Mesothelial cell of epicardium (in vitro differentiated cells): ENCODE measurements at regions not wholly inside any gene's neighbourhood (a gene's known extent, or its start where the extent isn't known, plus 50 kb on each side); places are given as distances from the start of the nearest gene placed in this dataset.

Experiments
- DNase-seq, 2 experiments: peaks; one replicate each; pipeline ENCODE4 v3.0.0; 2021; ENCODE audit warnings: low spot score in 2 of 2; ENCODE audit not compliant: unreplicated experiment in 2 of 2
- H3K27ac Mint-ChIP-seq: 2 replicates; pipeline ENCODE4 v1.8.0; 2021; ENCODE audit warnings: mixed read lengths
- H3K27me3 Mint-ChIP-seq: 2 replicates; pipeline ENCODE4 v1.8.0; 2021; ENCODE audit warnings: low read depth, mixed read lengths
- H3K36me3 Mint-ChIP-seq: 2 replicates; pipeline ENCODE4 v1.8.0; 2021; ENCODE audit warnings: mixed read lengths
- H3K4me1 Mint-ChIP-seq: 2 replicates; pipeline ENCODE4 v1.8.0; 2021; ENCODE audit warnings: mixed read lengths
- H3K4me3 Mint-ChIP-seq: 2 replicates; pipeline ENCODE4 v1.8.0; 2021; ENCODE audit warnings: mild to moderate bottlenecking, moderate library complexity, mixed read lengths
- H3K9me3 Mint-ChIP-seq: 2 replicates; pipeline ENCODE4 v1.8.0; 2021; ENCODE audit warnings: mixed read lengths
- CTCF ChIP-seq: fragments of 200-600 bp; sonication (generic); IDR thresholded peaks from one replicate; pipeline ENCODE4 v1.5.0; 2021; ENCODE audit warnings: antibody characterized with exemption; ENCODE audit not compliant: unreplicated experiment

- no peaks in the 10 kb centered on the region for H3K27me3 Mint-ChIP-seq
- no peaks in the 10 kb centered on the region for H3K36me3 Mint-ChIP-seq
- H3K27ac Mint-ChIP-seq = peak overlapping the region; percentile 63
- peaks cover 41% of the 10 kb centered on the region for H3K4me1 Mint-ChIP-seq
- DNase-seq = no peak
- TF ChIP-seq CTCF = no peak
- peaks cover 8% of the 10 kb centered on the region for H3K9me3 Mint-ChIP-seq
- no peak overlapping the region for H3K4me3 Mint-ChIP-seq
Observed at GRCh38 chr7:41108821-41109220, 594.1 kb downstream of the INHBA start.

GRCh38 chr7:41107938-41108448 lies 594.9 kb downstream of the INHBA start:
- Mint-ChIP-seq H3K27ac (peak overlapping the region; percentile 98), H3K4me3 (peak overlapping the region; percentile 4), H3K36me3 (peaks cover 2% of the 10 kb centered on the region), H3K9me3 (peaks cover 16% of the 10 kb centered on the region), H3K27me3 (no peaks in the 10 kb centered on the region), H3K4me1 (peaks cover 35% of the 10 kb centered on the region)
- no peak for DNase-seq
- no peak for TF ChIP-seq CTCF

- peaks cover 2% of the 10 kb centered on the region for H3K36me3 Mint-ChIP-seq
- H3K4me3 Mint-ChIP-seq = peak overlapping the region; percentile 4
- H3K4me1 Mint-ChIP-seq = peaks cover 33% of the 10 kb centered on the region
- DNase-seq = peak; percentile 28 to 54
- no peaks in the 10 kb centered on the region for H3K27me3 Mint-ChIP-seq
- peak overlapping the region; percentile 98 for H3K27ac Mint-ChIP-seq
- H3K9me3 Mint-ChIP-seq = peaks cover 16% of the 10 kb centered on the region
- TF ChIP-seq CTCF = no peak
Observed at GRCh38 chr7:41107330-41107937, 595.5 kb downstream of the INHBA start.

- DNase-seq = no peak
- Mint-ChIP-seq H3K27me3 (no peaks in the 10 kb centered on the region), H3K4me1 (peaks cover 41% of the 10 kb centered on the region), H3K27ac (no peak overlapping the region), H3K36me3 (peaks cover 2% of the 10 kb centered on the region), H3K9me3 (peaks cover 17% of the 10 kb centered on the region), H3K4me3 (no peak overlapping the region)
- no peak for TF ChIP-seq CTCF
Observed at GRCh38 chr7:41104631-41105030, 598.3 kb downstream of the INHBA start.

GRCh38 chr7:41103331-41103730 lies 599.6 kb downstream of the INHBA start:
- DNase-seq = no peak
- Mint-ChIP-seq H3K9me3 (peaks cover 12% of the 10 kb centered on the region), H3K4me3 (no peak overlapping the region), H3K27me3 (no peaks in the 10 kb centered on the region), H3K4me1 (peaks cover 35% of the 10 kb centered on the region), H3K27ac (no peak overlapping the region), H3K36me3 (peaks cover 2% of the 10 kb centered on the region)
- TF ChIP-seq CTCF = no peak
